ENCODE measurements at regions not wholly inside any gene's neighbourhood (a gene's known extent, or its start where the extent isn't known, plus 50 kb on each side); places are given as distances from the start of the nearest gene placed in this dataset.

DNA sequence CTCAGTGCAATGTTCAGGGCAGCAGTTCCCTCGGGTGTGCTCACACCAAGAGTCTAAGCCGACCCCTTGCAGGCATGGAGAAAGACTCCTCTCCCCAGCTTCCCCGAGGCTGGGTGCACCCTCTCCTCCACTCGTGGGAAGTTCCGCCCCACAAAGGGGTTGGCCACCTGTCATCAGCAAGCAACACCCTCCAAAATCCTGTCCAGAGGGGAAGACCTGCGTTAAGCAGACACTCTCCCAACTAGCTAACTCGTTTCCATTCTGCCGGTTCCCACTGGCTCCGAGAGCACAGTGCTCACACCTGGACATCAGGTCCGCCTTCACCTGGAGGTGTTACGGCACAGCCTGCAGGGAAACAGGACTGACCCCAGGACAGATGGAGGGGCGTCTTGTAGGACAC, 117.9 kb upstream of the IRX4 start:
- TF ChIP-seq, protein P1, sequence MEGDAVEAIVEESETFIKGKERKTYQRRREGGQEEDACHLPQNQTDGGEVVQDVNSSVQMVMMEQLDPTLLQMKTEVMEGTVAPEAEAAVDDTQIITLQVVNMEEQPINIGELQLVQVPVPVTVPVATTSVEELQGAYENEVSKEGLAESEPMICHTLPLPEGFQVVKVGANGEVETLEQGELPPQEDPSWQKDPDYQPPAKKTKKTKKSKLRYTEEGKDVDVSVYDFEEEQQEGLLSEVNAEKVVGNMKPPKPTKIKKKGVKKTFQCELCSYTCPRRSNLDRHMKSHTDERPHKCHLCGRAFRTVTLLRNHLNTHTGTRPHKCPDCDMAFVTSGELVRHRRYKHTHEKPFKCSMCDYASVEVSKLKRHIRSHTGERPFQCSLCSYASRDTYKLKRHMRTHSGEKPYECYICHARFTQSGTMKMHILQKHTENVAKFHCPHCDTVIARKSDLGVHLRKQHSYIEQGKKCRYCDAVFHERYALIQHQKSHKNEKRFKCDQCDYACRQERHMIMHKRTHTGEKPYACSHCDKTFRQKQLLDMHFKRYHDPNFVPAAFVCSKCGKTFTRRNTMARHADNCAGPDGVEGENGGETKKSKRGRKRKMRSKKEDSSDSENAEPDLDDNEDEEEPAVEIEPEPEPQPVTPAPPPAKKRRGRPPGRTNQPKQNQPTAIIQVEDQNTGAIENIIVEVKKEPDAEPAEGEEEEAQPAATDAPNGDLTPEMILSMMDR (IDR thresholded peaks at IDR 0.05): no peak
- TF ChIP-seq EZH2 (IDR thresholded peaks at IDR 0.05): no peak

Data from neural progenitor cell (in vitro differentiated cells).